GM18858 (cell line): ENCODE measurements at regions not wholly inside any gene's neighbourhood (a gene's known extent, or its start where the extent isn't known, plus 50 kb on each side); places are given as distances from the start of the nearest gene placed in this dataset.
"Not testable (repeated sequence)": the region's sequence is repeated elsewhere in the genome, so short reads cannot be mapped to it uniquely, and the experiment has no call there.

Experiments used
- ATAC-seq: cut with Tn5 transposase; IDR thresholded peaks from one replicate; pipeline ENCODE4 v1.9.1; 2021; ENCODE audit not compliant: unreplicated experiment

DNA sequence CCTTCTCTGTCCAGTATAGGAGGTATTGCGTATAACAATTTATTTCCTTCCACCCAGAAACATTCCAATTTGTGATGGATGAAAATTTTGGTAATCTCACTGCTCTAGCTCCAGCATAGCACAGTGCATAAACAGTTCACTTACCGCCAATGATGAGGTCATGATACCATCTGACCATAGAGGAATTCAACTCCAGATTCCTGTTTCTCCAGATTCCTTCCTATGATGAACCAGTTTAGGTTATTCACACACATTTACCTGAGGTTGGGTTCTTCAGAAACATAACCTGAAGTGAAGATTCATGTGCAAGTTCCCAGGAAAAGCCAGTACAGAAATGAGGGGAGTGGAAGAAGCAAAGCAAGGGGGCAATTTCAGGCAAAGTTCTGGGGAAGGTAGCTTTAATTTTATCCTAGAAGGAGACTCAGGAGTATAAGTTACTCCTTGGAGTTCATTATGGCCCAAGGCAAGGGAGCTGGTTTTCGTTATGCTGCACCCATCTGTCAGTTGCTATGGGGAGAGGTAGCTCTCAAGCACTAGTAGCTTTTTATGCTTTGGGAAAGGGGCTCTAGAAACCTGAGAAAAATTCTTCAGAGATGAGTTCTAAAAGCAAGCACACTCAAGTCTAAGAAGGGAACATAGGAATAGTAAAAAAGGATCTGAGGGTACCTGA lies 121.6 kb downstream of the CASP12 start:
- no peak for ATAC-seq

DNA sequence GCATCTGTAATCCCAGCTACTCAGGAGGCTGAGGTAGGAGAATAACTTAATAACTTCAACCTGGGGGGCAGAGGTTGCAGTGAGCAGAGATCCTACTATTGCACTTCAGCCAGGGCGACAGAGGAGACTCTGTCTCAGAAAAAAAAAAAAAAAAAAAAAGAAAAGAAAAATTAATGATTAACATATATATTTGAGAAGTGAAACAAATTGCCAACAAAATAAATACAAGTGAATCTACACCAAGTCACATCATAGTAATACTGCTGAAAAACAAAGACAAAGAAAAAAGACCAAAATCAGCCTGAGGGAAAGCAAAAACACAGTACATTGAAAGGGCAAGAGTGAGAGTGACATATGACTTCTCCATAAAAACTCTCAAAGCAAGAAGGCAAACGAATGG lies 123.7 kb downstream of the CASP12 start:
- ATAC-seq, result no peak

DNA sequence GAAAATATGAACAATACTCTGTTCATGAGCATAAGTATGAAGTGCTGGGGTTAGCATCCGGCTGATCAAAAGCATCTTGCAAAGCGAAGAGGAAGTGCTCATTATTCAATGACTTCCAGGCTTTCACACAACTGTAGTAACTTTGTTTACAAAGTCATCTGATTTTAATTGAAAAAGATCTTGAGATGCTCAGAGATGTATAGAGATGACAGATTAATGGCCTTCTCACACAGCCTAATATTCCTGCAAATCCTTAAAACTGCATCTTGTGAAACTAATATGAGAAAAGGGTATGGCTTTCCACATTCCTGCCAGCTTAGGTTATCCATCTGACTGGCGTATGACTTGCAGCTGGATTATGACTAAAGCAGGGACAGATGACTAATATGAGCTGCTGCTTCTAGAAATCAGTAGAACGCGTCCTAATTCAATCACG lies 125.4 kb downstream of the CASP12 start:
- ATAC-seq, result no peak

DNA sequence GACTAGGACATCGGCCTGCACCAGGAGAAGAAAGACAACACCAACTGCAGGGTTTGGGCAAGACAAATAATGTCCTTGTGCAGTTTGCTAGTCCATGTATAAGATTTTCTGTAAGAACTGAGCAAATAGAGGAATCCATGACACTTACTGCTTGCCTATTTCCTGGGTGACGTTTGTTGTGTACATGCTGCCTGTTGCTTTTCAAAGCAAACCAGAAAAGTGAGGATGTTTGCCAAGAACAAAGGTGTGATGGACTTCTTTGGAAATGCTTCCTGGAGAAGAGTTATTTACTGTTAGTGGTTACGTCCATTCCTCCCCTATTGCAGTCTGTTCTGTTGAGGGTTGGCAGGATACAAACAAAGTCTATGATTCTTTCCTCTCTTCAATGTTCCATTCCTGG lies 126.5 kb downstream of the CASP12 start:
- no peak for ATAC-seq

DNA sequence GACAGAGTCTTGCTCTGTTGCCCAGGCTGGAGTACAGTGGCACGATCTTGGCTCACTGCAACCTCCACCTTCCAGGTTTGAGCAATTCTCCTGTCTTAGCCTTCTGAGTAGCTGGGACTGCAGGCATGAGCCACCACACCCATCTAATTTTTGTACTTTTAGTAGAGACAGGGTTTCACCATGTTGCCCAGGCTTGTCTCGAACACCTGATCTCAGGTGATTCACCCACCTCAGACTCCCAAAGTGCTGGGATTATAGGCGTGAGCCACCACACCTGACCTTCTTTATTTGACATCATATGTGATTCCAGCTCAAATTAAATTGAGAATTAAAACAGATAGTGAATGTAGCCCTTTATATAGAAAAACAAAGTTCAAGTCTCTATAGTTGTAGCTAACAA lies 127.2 kb downstream of the CASP12 start:
- ATAC-seq, result not testable (repeated sequence)

DNA sequence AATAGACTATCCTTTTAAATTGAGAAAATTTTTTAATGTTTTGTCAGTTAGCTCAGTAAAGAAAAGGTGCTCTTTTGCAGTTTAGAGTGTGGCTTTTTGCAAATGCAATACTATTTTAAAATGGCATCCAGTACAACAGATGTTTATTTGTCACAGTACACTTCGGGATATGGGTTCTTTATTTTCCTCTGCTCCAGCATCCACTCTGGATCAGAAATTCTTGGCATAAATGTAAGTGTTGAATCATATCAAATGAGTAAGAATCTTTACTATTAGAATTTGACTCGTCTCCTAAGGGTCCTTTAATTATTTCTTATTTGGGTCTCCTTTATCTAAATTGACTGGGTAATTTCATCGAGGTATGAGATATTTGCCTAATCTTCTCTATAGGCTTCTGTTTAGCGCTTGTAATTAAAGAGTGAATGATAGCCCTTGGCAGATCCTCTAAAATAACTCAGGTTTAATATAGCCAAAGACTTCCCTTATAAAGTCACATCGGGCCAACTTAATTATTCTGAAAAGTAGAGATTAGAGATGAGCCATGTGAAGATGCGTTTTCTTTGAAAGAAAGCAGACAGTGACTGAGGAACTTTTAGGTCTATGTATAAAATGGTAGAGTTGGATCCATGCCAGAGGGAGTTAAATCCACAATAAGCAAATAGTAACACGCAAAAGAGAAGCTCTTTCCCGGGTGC lies 132.7 kb downstream of the CASP12 start:
- no peak for ATAC-seq

DNA sequence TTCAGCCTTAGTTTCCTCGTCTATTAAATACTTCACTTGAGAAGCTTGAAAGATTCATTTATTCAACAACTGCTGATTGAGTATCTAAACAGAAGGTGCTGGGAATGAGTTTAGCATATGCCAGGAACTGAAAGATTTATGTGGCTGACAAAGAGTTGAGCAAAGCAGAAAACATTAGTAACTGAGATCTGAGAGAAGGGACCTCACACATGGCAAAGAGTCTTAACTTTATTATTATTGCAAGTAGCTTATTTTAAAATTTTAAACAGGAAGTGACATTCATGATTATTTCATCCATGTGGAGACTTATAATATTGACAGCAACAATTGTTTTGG lies 133.6 kb downstream of the CASP12 start:
- ATAC-seq, result peak; percentile 34

DNA sequence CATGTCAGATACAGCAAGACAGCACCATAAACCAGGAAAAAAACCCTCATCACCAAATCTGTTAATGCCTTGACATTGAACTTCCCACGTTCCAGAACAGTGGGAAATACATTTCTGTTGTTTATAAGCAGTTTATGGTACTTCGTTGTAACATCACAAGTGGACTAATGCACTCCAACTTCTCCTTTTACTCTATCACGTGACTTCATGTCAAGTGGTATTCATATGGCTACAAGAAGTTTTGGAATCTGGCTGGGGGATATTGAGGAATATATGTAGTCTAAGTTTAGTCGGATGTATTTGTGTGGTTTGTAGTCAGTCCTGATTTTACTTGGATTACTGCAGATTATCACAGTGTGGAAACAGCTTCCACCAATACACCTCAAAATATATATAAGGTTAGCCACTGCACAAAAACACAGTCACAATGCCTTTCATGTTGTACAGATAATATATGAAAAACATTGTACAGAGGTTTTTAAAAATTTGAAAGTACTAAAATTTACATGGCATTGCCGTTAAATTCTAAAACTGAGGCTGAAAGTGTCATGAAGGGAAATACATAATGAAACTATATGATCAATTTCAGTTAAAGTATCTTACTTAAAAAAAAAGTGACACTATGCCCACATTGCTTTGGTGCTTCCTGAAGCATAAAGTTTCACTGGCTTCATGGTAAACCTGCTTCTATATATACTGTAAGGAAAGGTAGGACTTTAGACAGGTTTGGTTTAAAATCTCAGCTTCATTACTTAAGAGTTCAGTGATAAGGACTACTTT lies 134.1 kb downstream of the CASP12 start:
- ATAC-seq, result peak; percentile 54

DNA sequence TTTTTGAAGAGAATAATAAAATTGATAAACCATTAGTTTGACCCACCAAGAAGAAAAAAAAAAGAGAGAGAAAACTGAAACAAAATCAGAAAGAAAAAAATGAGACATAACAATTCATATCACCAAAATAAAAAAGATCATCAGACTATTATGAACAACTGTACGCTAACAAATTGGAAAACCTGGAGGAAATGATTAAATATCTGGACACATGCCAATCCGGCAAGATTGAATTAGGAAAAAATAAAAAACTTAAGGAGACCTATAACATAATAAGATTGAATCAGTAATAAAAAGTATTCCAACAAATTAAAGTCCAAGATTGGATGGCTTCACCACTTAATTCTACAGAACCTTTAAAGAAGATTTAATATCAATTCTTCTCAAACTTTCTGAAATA lies 136.7 kb downstream of the CASP12 start:
- ATAC-seq, result no peak

DNA sequence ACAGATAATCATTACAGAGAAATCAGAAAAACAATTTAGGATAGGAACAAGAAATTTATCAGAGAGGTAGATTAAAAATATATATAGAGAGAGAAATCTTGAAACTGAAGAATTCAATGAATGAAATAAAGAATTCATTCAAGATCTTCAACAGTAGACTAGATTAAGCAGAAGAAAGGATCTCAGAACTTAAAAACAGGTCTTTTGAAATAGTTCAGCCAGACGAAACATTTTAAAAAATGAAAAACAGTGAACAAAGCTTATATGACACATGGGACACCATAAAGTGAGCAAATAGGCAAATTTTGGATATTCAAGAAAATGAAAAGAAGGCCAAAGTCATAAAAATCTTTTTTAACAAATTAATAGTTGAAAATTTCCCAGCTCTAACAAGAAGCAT lies 138.8 kb downstream of the CASP12 start:
- no peak for ATAC-seq

DNA sequence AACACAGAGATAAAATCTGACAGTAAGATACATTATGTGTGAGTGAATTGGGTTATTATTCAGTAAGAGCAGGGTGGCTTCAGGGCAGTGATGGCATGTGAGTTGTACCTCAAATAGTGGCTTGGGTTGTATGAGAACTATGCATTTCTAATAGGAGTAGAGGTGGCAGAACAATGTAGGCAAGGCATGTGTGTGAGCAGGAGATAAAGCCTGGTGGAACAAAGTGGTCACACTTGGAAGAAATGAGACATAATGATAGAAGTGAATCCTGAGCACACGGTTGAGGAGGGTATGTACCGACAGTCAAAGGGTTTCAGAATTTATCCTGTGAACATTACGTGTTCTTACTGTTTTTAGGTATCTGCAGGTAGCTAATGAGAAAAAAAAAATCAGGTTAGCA lies 159.3 kb downstream of the CASP12 start:
- no peak for ATAC-seq

DNA sequence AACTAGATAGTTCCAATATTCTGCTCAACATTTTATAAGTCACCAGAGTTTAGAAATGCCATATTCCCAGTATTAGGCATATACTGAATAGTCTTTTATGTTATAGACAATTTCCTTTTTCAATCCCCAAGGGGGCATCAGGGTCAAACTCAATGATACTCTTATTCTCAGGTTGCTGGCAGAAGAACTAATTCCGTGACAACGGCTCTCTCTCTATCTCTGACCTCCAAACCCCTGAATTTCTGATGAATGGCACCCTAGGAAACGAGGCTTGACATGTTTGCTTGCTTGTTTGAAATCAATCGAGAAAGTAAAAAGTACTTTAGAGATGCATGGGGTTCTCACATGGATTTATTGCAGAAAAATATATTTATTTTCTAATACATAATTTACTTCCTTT lies 160.1 kb downstream of the CASP12 start:
- no peak for ATAC-seq

DNA sequence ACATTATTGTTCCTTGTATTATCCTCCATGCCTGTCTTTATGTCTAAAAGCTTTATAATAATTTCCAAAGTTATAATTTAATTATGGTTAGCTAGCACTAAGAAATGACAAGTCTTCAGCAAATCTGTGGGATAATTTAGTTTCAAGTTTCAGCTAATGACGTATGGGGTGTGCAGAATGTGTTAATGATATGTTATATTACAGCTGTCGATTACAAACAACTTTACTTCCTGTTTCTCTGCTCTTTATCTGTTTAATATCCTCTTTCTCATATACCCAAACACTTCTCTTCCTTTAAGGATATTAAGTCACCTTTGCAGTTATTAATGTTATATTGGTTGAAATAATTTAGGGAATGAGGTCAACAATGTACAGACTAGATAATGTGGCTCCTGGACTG lies 161.8 kb downstream of the CASP12 start:
- ATAC-seq, result no peak

DNA sequence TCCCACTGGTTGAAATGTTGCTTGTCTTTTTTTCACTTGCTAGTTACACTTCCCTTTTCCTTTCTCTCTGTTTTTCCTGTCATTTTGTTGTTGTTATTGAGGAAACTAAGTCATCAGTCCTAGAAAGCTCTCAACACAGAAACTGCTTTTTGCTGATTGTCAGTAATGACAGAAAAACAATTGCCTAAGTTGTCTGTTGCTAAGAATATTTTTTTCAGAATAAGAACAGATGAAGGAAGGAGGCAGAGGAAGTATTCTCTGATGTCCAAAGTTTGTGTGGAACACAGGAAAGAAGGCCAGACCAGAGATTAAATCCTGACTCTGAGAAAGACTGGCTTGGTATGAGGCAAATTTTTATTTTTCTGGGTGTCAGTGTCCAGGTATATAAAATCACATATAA lies 163.3 kb downstream of the CASP12 start:
- no peak for ATAC-seq

DNA sequence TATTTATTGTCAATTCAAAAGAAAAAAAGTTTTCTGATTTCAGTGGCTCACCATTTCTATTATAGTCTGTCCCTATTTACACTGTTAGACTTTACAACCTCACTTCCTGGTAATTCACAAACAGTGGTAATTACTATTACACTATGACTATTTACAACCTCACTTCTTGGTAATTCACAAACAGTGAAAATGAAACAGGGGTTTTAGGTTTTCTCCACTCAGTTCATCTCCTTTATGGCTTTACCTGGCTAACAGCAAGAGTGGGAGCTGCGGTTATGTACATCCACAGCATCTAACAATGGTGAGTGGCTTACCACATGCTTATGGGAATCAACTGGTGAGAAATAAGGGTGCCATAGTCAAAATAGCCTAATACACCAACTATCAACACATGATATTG lies 166.4 kb downstream of the CASP12 start:
- no peak for ATAC-seq

DNA sequence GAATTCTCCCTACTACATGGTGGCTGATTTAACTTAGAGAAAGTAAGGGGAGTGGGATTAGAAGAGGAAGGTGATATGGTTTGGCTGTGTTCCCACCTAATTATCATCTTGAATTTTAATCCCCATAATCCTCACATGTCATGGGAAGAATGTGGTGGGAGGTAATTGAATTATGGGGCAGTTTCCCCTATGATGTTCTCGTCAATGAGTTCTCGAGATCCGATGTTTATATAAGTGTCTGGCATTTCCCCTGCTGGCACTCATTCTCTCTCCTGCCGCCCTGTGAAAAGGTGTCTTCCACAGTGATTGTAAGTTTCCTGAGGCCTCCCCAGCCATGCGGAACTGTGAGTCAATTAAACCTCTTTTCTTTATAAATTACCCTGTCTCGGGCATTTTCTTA lies 169.3 kb downstream of the CASP12 start:
- ATAC-seq, result no peak

DNA sequence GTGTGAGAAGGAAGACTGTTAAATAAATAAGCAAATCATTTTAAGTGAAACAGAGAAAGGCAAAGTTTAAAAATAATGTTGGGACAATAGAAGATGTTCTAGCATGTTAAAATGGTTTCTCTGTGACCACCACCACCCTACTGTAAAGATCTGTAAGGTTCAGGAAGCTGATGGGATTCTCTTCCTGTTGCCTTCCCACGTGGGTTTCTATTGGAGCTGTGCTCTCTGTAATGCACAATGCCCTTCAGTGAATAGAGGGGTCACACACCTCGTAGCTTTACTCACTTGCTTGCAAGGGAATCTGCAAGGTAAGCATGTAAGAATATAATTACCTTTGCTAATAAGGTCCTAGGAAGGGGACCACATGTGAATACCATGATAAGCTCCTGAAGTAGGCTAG lies 170.5 kb downstream of the CASP12 start:
- no peak for ATAC-seq

DNA sequence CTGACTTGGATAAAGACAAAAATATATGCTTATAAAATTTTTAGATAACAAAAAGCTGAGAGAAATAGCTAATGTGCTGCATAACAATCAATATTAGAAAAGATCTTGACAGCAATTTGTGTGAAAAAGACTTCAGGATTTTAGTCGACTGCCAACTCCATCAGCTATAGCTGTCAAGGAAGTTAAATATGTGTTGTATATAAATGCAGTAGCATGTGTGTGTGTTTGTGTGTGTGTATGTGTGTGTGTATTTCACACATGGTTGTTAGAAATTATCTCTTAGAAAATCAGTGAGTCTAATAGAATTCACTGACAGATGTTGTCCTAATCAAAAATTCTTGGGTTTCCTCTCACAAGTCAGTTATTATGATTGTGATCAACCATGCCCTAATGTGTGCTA lies 171.2 kb downstream of the CASP12 start:
- ATAC-seq, result no peak

DNA sequence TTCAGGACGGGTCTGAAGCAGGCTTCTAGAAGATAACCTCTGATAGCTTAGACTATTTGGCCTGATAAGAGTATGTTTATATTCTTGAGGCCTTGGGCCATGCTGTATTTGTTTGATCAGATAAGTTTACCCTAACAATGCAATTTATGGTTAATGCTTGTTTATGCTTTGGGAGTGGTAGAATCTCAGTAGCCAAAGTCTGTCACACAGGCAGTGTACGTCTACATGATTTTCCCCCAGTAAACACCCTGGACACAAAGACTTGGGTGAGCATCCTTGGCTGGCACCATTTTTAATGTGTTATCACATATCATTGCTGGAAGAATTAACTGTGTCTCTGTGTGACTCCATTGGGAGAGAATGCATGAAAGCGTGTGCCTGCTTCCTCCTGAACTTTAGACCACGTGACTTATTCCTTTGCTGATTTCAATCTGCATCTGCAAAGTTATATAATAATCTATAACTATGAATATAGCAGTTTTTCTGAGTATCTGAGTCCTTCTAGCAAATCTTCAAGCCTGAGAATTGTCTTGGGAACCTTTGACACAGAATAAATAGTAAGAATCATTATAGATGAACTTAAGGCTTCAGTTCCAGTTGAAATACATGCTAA lies 172.4 kb downstream of the CASP12 start:
- no peak for ATAC-seq

DNA sequence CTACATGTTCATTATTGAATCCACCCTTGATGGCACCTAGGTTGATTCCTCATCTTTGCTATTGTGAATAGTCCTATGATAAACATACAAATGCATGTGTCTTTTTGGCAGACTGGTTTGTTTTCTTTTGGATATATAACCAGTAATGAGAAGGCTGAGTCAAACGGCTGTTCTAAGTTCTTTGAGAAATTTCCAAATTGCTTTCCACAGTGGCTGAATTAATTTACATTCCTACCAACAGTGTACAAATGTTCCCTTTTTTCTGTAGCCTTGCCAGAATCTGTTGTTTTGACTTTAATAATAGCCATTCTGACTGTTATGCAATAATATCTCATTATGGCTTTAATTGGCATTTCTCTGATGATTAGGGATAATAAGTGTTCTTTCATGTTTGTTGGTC lies 184.9 kb downstream of the CASP12 start:
- no peak for ATAC-seq

DNA sequence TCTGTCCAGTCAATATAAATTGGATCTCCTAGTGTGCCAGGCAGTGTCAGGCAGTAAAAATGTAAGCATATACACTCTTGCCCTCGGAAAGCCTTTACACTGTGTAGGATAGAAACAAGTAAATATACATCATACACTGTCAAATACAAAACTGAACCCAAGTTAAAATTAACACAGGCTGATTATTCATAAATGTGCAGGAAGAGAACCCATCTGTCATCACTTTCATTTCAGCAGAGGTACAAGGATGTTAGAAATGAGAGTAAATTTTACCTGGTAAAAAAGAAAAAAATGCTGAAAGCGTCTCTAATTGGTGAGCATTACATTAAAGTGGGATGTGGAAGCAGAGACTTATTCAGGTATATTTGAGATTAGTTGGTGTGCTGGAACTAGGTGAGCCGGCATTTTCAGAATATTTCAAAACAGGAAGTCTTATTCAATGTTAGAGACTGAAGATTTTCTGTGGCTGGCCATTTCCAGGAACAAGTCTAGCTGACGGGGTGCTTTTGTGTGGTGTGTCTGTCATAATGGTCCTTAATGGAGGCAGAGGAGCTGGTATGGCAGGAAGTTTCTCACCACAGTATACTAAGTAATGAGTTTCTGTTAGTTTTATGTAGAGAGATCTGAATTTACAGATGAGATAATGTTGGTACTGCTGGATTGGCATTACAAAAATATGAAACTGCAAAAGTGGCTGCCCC lies 192.6 kb downstream of the CASP12 start:
- ATAC-seq, result peak; percentile 99
